ENCODE measurements at regions not wholly inside any gene's neighbourhood (a gene's known extent, or its start where the extent isn't known, plus 50 kb on each side); places are given as distances from the start of the nearest gene placed in this dataset.

DNA sequence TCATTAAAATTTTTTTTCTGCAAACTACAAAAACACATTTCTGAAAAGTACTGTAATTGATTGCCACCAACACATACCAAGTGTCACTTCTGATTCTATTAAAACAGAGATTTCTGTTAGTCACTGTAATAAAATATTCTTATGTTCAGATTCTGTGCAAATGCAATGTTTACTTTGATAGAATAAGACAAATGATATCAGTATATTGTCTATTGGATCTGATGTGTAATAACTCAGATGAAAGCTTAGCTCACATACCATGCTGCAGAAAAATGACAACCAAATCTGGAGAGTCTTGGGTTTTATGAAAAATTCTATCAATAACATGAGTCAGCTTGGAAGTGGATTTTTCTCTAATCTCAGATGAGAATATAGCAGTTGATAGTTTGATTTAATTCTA lies 963.8 kb upstream of the B3GALT2 start:
- Histone ChIP-seq H3K4me3 (replicated peaks in 1 of 2; ENCODE audit: low read depth in 1 of 2, low read length in 2 of 2) (no peak overlapping the region), H3K36me3 (ENCODE audit: control insufficient read depth in 1 of 2, insufficient read depth in 2 of 2, low read length in 2 of 2) (no peaks in the 10 kb centered on the region), H3K9ac (ENCODE audit: low read length) (no peak overlapping the region), H3K9me3 (ENCODE audit: control insufficient read depth in 1 of 2, insufficient read depth in 1 of 2, low read depth in 1 of 2, low read length in 2 of 2) (no peaks in the 10 kb centered on the region), H3K4me1 (ENCODE audit: control insufficient read depth in 1 of 2, insufficient read depth in 2 of 2, low read length in 2 of 2) (no peaks in the 10 kb centered on the region), H4K20me1 (ENCODE audit: insufficient read depth) (no peaks in the 10 kb centered on the region), H3K79me2 (ENCODE audit: insufficient read depth, low read length) (no peaks in the 10 kb centered on the region), H3K4me2 (ENCODE audit: low read length) (no peak overlapping the region), H2AFZ (ENCODE audit: low read depth, low read length, poor library complexity, severe bottlenecking) (no peak overlapping the region), H3K9me2 (ENCODE audit: insufficient read depth) (no peaks in the 10 kb centered on the region), H3K27ac (ENCODE audit: low read depth, low read length) (no peak overlapping the region), H3K27me3 (ENCODE audit: insufficient read depth, low read length) (no peaks in the 10 kb centered on the region)
- intact Hi-C loops (cut with micrococcal nuclease), result no loop called here
- TF ChIP-seq SIN3A (IDR thresholded peaks at IDR 0.05; ENCODE audit: low read depth) (no peak), CEBPB (IDR thresholded peaks at IDR 0.05; ENCODE audit: low read depth) (no peak), POLR2A (IDR thresholded peaks at IDR 0.05; ENCODE audit: borderline replicate concordance, extremely low read depth, insufficient read depth, insufficient read length) (no peak), TCF7L2 (IDR thresholded peaks at IDR 0.05; ENCODE audit: borderline replicate concordance, extremely low read depth, insufficient read depth, insufficient read length) (no peak), EZH2 (IDR thresholded peaks at IDR 0.05) (no peak), RAD21 (IDR thresholded peaks at IDR 0.05; ENCODE audit: low read depth) (no peak), ELF1 (IDR thresholded peaks at IDR 0.05; ENCODE audit: borderline replicate concordance, low read depth) (no peak)
- TF ChIP-seq, protein P1, sequence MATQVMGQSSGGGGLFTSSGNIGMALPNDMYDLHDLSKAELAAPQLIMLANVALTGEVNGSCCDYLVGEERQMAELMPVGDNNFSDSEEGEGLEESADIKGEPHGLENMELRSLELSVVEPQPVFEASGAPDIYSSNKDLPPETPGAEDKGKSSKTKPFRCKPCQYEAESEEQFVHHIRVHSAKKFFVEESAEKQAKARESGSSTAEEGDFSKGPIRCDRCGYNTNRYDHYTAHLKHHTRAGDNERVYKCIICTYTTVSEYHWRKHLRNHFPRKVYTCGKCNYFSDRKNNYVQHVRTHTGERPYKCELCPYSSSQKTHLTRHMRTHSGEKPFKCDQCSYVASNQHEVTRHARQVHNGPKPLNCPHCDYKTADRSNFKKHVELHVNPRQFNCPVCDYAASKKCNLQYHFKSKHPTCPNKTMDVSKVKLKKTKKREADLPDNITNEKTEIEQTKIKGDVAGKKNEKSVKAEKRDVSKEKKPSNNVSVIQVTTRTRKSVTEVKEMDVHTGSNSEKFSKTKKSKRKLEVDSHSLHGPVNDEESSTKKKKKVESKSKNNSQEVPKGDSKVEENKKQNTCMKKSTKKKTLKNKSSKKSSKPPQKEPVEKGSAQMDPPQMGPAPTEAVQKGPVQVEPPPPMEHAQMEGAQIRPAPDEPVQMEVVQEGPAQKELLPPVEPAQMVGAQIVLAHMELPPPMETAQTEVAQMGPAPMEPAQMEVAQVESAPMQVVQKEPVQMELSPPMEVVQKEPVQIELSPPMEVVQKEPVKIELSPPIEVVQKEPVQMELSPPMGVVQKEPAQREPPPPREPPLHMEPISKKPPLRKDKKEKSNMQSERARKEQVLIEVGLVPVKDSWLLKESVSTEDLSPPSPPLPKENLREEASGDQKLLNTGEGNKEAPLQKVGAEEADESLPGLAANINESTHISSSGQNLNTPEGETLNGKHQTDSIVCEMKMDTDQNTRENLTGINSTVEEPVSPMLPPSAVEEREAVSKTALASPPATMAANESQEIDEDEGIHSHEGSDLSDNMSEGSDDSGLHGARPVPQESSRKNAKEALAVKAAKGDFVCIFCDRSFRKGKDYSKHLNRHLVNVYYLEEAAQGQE (IDR thresholded peaks at IDR 0.05; ENCODE audit: low read depth), result no peak
- no peak for ATAC-seq
- RAD21 ChIA-PET (ENCODE audit: low non-redundant PET in 1 of 2, low total read pairs in 2 of 2, uncharacterized antibody in 2 of 2, unreplicated experiment in 2 of 2), result no interaction called here
- DNase-seq (ENCODE audit: low read depth, low spot score), result no peak
- CTCF ChIA-PET, result no interaction called here
- BruUV-seq (replicated peaks), result no TSS peak
- POLR2A ChIA-PET, result no interaction called here

- Histone ChIP-seq H3K79me2 (ENCODE audit: insufficient read depth, low read length) (no peaks in the 10 kb centered on the region), H4K20me1 (ENCODE audit: insufficient read depth) (no peaks in the 10 kb centered on the region), H3K4me3 (replicated peaks in 1 of 2; ENCODE audit: low read depth in 1 of 2, low read length in 2 of 2) (no peak overlapping the region), H3K27ac (ENCODE audit: low read depth, low read length) (no peak overlapping the region), H3K27me3 (ENCODE audit: insufficient read depth, low read length) (no peaks in the 10 kb centered on the region), H3K4me2 (ENCODE audit: low read length) (no peak overlapping the region), H3K9me2 (ENCODE audit: insufficient read depth) (peaks cover 2% of the 10 kb centered on the region; the same call in 1 of the 2 replicates), H3K9me3 (ENCODE audit: control insufficient read depth in 1 of 2, insufficient read depth in 1 of 2, low read depth in 1 of 2, low read length in 2 of 2) (no peaks in the 10 kb centered on the region), H3K9ac (ENCODE audit: low read length) (no peak overlapping the region), H3K4me1 (ENCODE audit: control insufficient read depth in 1 of 2, insufficient read depth in 2 of 2, low read length in 2 of 2) (no peaks in the 10 kb centered on the region), H2AFZ (ENCODE audit: low read depth, low read length, poor library complexity, severe bottlenecking) (no peak overlapping the region), H3K36me3 (ENCODE audit: control insufficient read depth in 1 of 2, insufficient read depth in 2 of 2, low read length in 2 of 2) (no peaks in the 10 kb centered on the region)
- DNase-seq (ENCODE audit: low read depth, low spot score) (no peak), ATAC-seq (no peak)
- ChIA-PET POLR2A (no interaction called here), RAD21 (ENCODE audit: low non-redundant PET in 1 of 2, low total read pairs in 2 of 2, uncharacterized antibody in 2 of 2, unreplicated experiment in 2 of 2) (no interaction called here), CTCF (no interaction called here)
- intact Hi-C loops (cut with micrococcal nuclease), result no loop called here
- BruUV-seq (replicated peaks), result no TSS peak
- TF ChIP-seq JUND (IDR thresholded peaks at IDR 0.05) (no peak), RAD21 (IDR thresholded peaks at IDR 0.05; ENCODE audit: low read depth) (no peak), MAX (IDR thresholded peaks at IDR 0.05) (no peak), POLR2AphosphoS5 (IDR thresholded peaks at IDR 0.05; ENCODE audit: low read depth, low read length) (no peak), EGR1 (IDR thresholded peaks at IDR 0.05; ENCODE audit: low read depth) (no peak), YY1 (IDR thresholded peaks at IDR 0.05; ENCODE audit: extremely low read depth, insufficient replicate concordance, low read depth, low read length) (no peak), CTCF (IDR thresholded peaks at IDR 0.05 in 2 of 3, conservative IDR thresholded peaks at IDR 0.05 in 1 of 3; ENCODE audit: borderline replicate concordance in 1 of 3, insufficient read depth in 1 of 3, low read depth in 2 of 3, low read length in 2 of 3) (no peak), POLR2A (IDR thresholded peaks at IDR 0.05; ENCODE audit: borderline replicate concordance, extremely low read depth, insufficient read depth, insufficient read length) (no peak), SIN3A (IDR thresholded peaks at IDR 0.05; ENCODE audit: low read depth) (no peak), ZNF274 (IDR thresholded peaks at IDR 0.05; ENCODE audit: low read depth, low read length) (no peak), FOSL1 (IDR thresholded peaks at IDR 0.05; ENCODE audit: low read depth) (no peak), TCF7L2 (IDR thresholded peaks at IDR 0.05; ENCODE audit: borderline replicate concordance, extremely low read depth, insufficient read depth, insufficient read length) (no peak), SRF (IDR thresholded peaks at IDR 0.05; ENCODE audit: low read depth) (no peak)
These were observed 946.7 kb upstream of the B3GALT2 start for GRCh38 chr1:194133152-194133551.

Measured in HCT116 (cell line).